ENCODE measurements at regions not wholly inside any gene's neighbourhood (a gene's known extent, or its start where the extent isn't known, plus 50 kb on each side); places are given as distances from the start of the nearest gene placed in this dataset.

DNA sequence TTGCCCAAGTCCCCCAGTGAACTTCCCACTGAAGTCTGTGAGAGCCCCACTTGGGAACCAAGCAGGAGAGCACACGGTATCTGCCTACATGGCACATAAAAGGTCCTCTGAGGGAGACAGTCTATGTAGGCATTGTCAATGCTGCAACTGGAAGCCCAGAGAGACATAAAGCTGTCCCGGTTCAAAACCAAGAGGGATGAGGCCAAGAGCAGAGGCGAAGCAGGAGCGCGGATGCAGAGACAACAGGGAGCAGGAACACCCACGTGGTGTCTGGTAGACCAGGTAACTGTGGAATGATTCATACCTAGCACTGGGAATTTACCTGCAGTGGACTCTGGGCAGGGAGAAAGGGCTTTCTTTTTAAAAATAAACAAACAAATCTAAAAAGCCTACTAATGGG lies 233.1 kb upstream of the SOX11 start:
- TF ChIP-seq EZH2phosphoT487 (IDR thresholded peaks at IDR 0.05; ENCODE audit: borderline replicate concordance) = no peak
- TF ChIP-seq, protein P1, sequence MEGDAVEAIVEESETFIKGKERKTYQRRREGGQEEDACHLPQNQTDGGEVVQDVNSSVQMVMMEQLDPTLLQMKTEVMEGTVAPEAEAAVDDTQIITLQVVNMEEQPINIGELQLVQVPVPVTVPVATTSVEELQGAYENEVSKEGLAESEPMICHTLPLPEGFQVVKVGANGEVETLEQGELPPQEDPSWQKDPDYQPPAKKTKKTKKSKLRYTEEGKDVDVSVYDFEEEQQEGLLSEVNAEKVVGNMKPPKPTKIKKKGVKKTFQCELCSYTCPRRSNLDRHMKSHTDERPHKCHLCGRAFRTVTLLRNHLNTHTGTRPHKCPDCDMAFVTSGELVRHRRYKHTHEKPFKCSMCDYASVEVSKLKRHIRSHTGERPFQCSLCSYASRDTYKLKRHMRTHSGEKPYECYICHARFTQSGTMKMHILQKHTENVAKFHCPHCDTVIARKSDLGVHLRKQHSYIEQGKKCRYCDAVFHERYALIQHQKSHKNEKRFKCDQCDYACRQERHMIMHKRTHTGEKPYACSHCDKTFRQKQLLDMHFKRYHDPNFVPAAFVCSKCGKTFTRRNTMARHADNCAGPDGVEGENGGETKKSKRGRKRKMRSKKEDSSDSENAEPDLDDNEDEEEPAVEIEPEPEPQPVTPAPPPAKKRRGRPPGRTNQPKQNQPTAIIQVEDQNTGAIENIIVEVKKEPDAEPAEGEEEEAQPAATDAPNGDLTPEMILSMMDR (conservative IDR thresholded peaks at IDR 0.05; ENCODE audit: low read length) = no peak
